ENCODE measurements at regions not wholly inside any gene's neighbourhood (a gene's known extent, or its start where the extent isn't known, plus 50 kb on each side); places are given as distances from the start of the nearest gene placed in this dataset.

DNA sequence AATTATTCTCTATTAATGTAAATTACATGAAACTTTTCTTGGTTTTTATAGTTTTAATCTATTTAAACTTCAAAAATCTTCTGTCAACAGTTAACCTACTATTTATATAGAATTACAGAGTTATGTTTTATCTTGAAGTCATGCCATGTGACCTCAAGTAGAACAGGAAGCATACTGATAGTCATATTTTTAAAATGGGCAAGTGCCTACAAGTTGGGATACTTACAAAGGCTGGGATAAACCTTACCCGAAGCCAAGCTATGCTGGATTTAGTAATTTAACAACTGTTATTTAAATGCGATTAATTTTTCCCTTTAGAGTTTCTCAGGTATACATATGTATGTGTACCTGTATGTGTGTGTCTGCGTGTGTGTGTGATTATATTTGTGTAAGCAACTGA, 266.9 kb downstream of the RASSF9 start:
- TF ChIP-seq, protein P1, sequence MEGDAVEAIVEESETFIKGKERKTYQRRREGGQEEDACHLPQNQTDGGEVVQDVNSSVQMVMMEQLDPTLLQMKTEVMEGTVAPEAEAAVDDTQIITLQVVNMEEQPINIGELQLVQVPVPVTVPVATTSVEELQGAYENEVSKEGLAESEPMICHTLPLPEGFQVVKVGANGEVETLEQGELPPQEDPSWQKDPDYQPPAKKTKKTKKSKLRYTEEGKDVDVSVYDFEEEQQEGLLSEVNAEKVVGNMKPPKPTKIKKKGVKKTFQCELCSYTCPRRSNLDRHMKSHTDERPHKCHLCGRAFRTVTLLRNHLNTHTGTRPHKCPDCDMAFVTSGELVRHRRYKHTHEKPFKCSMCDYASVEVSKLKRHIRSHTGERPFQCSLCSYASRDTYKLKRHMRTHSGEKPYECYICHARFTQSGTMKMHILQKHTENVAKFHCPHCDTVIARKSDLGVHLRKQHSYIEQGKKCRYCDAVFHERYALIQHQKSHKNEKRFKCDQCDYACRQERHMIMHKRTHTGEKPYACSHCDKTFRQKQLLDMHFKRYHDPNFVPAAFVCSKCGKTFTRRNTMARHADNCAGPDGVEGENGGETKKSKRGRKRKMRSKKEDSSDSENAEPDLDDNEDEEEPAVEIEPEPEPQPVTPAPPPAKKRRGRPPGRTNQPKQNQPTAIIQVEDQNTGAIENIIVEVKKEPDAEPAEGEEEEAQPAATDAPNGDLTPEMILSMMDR (conservative IDR thresholded peaks at IDR 0.05; ENCODE audit: low read depth, low read length) = no peak
- no peak overlapping the region for H3K4me3 ChIP-seq (ENCODE audit: low read length)
- DNase-seq (ENCODE audit: low read depth) = no peak

DNA sequence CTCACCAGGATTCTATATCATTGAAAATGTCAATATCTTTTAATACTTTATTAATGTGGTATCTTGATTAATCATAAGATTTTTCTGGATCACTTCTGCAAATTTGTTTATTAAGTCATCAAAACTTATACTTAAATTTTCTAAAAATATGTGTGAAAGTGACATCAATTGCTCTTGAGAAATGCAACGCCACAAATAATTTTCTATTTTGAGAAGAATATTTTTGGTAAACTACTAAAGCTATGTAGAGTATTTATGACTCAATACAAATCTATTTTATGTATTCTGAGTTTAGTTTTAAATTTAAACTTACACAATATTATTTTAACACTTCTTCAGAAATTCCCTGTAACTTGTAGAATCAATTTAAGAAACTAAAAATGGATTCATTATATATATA, 263.3 kb downstream of the RASSF9 start:
- no peak overlapping the region for H3K4me3 ChIP-seq (ENCODE audit: low read length)
- TF ChIP-seq, protein P1 (conservative IDR thresholded peaks at IDR 0.05; ENCODE audit: low read depth, low read length) = no peak
- no peak for DNase-seq (ENCODE audit: low read depth)

DNA sequence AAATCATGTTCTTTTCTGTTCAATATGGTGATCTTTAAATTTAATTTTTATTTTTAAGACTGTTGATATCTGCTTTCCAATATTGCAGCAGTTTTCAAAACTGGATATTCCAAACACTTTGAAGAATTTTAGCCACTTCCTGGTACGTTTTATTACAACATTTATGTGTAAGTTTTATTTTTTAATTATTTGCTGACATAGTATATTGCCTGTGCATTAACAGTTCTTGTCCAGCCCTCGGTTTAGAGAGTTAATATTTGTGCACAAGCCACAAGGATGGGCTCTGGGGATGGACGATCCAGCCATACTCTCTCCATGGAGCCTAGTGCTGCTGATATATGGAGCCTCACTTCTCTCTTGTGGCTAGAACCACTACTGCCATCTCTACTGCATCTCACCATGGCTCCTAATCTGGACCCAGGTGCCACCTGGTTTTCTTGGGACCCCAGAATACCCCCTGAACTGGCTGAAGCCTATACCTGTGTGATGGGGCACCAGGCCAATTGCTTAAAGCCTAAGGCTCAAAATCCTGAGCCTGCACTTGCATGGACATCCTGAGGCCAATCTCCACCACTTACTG, 262.5 kb downstream of the RASSF9 start:
- H3K4me3 ChIP-seq (ENCODE audit: low read length) = no peak overlapping the region
- TF ChIP-seq, protein P1 (conservative IDR thresholded peaks at IDR 0.05; ENCODE audit: low read depth, low read length) = no peak
- no peak for DNase-seq (ENCODE audit: low read depth)

DNA sequence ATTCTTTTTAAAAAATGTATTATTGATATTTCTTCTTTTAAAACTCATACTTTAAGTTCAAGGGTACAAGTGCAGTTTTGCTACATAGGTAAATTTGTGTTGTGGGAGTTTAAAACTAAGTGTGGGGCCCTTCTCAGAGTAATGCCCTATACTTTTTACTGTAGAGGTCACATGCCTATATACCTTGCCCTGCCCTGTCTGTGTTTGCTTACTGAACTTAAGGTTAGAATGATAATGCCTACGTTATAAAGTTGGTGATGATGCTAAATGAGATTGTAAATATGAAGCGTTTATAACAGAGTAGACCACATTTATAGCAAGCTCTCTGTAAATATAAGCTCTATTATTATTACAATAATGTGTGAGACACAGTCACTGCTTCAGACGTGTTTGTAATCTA, 261.9 kb downstream of the RASSF9 start:
- DNase-seq (ENCODE audit: low read depth) = no peak
- H3K4me3 ChIP-seq (ENCODE audit: low read length) = no peak overlapping the region
- TF ChIP-seq, protein P1 (conservative IDR thresholded peaks at IDR 0.05; ENCODE audit: low read depth, low read length) = no peak

DNA sequence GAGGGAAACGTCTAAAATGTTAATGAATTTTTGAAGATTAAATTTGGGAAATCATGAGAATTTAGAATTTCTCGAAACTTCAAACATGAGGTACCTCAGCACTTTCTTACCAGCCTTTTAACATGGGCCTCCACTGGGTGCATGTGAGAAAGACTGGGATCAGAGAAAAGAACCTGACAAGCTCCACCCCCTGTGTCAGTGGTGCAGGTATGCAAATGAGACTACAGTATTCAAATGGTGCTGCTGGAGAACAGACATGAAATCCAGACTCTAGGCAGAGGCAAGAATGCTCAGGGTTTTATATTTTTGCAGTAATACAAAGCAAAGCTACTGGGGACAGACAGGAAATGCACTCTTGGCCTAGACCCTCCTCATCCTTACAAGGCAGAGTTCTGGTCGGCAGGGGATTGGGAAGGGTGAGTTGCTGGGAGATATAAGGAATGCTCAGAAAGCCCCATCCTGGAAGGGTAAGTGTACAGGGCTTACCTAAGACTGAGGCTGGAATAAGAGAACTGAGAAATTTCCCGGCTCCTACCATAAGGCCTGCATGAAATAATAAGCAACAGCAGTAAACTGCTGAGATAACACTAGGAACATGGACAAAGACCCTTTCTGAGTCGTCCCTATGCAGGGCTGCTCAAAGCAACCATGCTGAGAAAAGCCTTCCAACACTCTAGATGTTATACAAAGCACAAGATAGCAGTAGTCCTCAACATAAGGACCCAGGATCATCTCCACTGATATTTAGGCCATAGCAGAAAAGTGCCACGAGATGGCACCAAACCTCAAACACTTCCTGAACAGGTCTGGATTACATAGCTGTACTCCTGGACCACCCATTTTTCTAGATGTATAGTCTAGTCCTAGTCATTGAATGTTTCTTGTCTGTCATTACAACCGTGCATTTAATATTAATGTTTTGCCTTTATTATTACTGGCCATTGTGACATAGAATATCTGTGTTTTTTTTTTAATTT, 260.8 kb downstream of the RASSF9 start:
- DNase-seq (ENCODE audit: low read depth) = peak; percentile 27
- no peak overlapping the region for H3K4me3 ChIP-seq (ENCODE audit: low read length)
- TF ChIP-seq, protein P1 (conservative IDR thresholded peaks at IDR 0.05; ENCODE audit: low read depth, low read length) = peak; percentile 78

DNA sequence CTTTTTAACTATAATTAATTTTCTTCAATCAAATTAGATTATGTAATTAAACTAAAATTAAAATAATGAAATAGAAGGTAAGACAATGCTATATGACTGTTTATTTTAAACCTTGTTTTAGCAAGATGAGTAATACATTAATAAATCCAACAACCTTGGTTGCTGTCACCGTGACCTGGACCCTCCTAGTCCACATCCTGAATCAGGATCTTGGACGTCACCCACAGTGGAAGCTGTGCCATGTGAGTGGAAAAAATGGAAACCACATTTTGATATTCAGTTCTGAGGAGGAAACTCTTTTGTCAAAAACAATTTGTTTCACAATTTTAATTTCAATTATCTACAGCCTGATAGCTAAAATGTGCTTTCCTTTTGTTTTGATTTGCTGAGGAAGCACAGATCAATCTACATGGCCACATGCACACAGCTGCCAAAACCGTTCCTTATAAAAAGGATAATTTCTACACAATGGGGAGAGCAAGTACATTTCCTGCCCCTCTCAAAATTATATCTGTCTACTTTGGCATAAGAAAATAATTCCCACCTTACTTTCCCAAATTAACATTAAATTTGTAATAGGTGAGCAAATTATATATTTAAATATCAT, 255.5 kb downstream of the RASSF9 start:
- TF ChIP-seq, protein P1 (conservative IDR thresholded peaks at IDR 0.05; ENCODE audit: low read depth, low read length) = no peak
- no peak for DNase-seq (ENCODE audit: low read depth)
- H3K4me3 ChIP-seq (ENCODE audit: low read length) = no peak overlapping the region

Measured in retinal pigment epithelial cell (primary cell).